ENCODE measurements at regions not wholly inside any gene's neighbourhood (a gene's known extent, or its start where the extent isn't known, plus 50 kb on each side); places are given as distances from the start of the nearest gene placed in this dataset.

GRCh38 chr16:26554030-26554429 is 512.7 kb upstream of the C16orf82 start:
- DNase-seq (ENCODE audit: low read depth): no peak
- H3K4me3 ChIP-seq (ENCODE audit: low read depth, low read length): no peak overlapping the region
- TF ChIP-seq CTCF (IDR thresholded peaks at IDR 0.05; ENCODE audit: control insufficient read depth, extremely low read depth, insufficient read depth): no peak

GRCh38 chr16:26561303-26561702 is 505.4 kb upstream of the C16orf82 start:
- H3K4me3 ChIP-seq (ENCODE audit: low read depth, low read length): no peak overlapping the region
- TF ChIP-seq CTCF (IDR thresholded peaks at IDR 0.05; ENCODE audit: control insufficient read depth, extremely low read depth, insufficient read depth): no peak
- DNase-seq (ENCODE audit: low read depth): no peak

- H3K4me3 ChIP-seq (ENCODE audit: low read depth, low read length): no peak overlapping the region
- no peak for TF ChIP-seq CTCF (IDR thresholded peaks at IDR 0.05; ENCODE audit: control insufficient read depth, extremely low read depth, insufficient read depth)
- no peak for DNase-seq (ENCODE audit: low read depth)
These were observed 503.7 kb upstream of the C16orf82 start for GRCh38 chr16:26563018-26563417.

- TF ChIP-seq CTCF (IDR thresholded peaks at IDR 0.05; ENCODE audit: control insufficient read depth, extremely low read depth, insufficient read depth): no peak
- H3K4me3 ChIP-seq (ENCODE audit: low read depth, low read length): no peak overlapping the region
- no peak for DNase-seq (ENCODE audit: low read depth)
These were observed 499.4 kb upstream of the C16orf82 start for GRCh38 chr16:26567356-26567755.

GRCh38 chr16:26569793-26570192 is 496.9 kb upstream of the C16orf82 start:
- no peak overlapping the region for H3K4me3 ChIP-seq (ENCODE audit: low read depth, low read length)
- DNase-seq (ENCODE audit: low read depth): no peak
- TF ChIP-seq CTCF (IDR thresholded peaks at IDR 0.05; ENCODE audit: control insufficient read depth, extremely low read depth, insufficient read depth): peak; percentile 66

- DNase-seq (ENCODE audit: low read depth): no peak
- no peak for TF ChIP-seq CTCF (IDR thresholded peaks at IDR 0.05; ENCODE audit: control insufficient read depth, extremely low read depth, insufficient read depth)
- no peak overlapping the region for H3K4me3 ChIP-seq (ENCODE audit: low read depth, low read length)
These were observed 488.0 kb upstream of the C16orf82 start for GRCh38 chr16:26578748-26579147.

GRCh38 chr16:26583803-26584202 is 482.9 kb upstream of the C16orf82 start:
- DNase-seq (ENCODE audit: low read depth): no peak
- no peak overlapping the region for H3K4me3 ChIP-seq (ENCODE audit: low read depth, low read length)
- no peak for TF ChIP-seq CTCF (IDR thresholded peaks at IDR 0.05; ENCODE audit: control insufficient read depth, extremely low read depth, insufficient read depth)
